ENCODE measurements at regions not wholly inside any gene's neighbourhood (a gene's known extent, or its start where the extent isn't known, plus 50 kb on each side); places are given as distances from the start of the nearest gene placed in this dataset.

DNA sequence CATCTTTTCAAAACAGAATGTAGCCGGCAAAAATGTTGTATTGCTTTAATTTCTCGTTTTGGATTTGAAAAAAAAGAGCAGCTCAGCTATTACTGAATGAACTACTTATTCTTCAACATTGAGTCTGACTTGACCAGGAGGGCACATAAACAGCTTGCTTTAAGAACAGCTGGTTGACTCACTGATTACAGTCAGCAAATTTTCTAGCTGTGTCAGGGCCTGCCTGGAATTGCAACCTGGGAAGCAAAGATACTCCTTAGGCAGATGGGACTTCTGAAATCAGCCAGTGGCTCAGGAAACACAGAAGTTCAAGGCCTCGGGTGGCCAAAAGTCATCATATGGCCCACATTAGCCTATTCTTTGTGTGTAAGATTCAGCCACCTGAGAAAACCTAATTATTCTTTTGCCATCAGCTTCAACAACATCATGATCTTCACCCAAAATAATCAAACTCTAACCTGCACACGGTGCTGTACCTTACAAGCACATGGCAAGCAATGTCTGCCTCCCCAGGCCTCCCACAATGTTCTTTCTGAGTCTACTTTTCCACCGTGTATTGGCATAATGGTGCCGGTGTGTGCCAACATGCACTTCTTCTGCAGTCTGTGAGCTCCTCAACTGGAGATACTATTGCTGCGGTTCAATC, 307.2 kb downstream of the HHIPL2 start:
- DNase-seq (ENCODE audit: low spot score), result peak; percentile 27
- Histone ChIP-seq H3K27me3 (no peaks in the 10 kb centered on the region), H3K4me3 (no peak overlapping the region), H3K4me2 (no peak overlapping the region), H3K36me3 (replicated peaks; ENCODE audit: insufficient read depth, low read depth) (no peaks in the 10 kb centered on the region), H3K27ac (no peak overlapping the region), H3K9me3 (ENCODE audit: low read depth) (no peaks in the 10 kb centered on the region), H3K79me2 (no peaks in the 10 kb centered on the region), H2AFZ (no peak overlapping the region), H3K9me2 (replicated peaks; ENCODE audit: insufficient read depth) (no peaks in the 10 kb centered on the region), H4K20me1 (ENCODE audit: insufficient read depth, poor library complexity, severe bottlenecking) (no peaks in the 10 kb centered on the region), H3K4me1 (ENCODE audit: insufficient read depth) (no peaks in the 10 kb centered on the region)
- TF ChIP-seq, protein P1, sequence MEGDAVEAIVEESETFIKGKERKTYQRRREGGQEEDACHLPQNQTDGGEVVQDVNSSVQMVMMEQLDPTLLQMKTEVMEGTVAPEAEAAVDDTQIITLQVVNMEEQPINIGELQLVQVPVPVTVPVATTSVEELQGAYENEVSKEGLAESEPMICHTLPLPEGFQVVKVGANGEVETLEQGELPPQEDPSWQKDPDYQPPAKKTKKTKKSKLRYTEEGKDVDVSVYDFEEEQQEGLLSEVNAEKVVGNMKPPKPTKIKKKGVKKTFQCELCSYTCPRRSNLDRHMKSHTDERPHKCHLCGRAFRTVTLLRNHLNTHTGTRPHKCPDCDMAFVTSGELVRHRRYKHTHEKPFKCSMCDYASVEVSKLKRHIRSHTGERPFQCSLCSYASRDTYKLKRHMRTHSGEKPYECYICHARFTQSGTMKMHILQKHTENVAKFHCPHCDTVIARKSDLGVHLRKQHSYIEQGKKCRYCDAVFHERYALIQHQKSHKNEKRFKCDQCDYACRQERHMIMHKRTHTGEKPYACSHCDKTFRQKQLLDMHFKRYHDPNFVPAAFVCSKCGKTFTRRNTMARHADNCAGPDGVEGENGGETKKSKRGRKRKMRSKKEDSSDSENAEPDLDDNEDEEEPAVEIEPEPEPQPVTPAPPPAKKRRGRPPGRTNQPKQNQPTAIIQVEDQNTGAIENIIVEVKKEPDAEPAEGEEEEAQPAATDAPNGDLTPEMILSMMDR (IDR thresholded peaks at IDR 0.05; ENCODE audit: poor library complexity), result no peak
- TF ChIP-seq EZH2phosphoT487 (IDR thresholded peaks at IDR 0.05; ENCODE audit: low read depth, severe bottlenecking, unreplicated experiment) (no peak), EZH2 (IDR thresholded peaks at IDR 0.05; ENCODE audit: borderline replicate concordance) (no peak)
- 85% methylated on average over 7 of the region's 7 CpGs for WGBS (ENCODE audit: low lambda C conversion rate, missing lambda C conversion rate)

DNA sequence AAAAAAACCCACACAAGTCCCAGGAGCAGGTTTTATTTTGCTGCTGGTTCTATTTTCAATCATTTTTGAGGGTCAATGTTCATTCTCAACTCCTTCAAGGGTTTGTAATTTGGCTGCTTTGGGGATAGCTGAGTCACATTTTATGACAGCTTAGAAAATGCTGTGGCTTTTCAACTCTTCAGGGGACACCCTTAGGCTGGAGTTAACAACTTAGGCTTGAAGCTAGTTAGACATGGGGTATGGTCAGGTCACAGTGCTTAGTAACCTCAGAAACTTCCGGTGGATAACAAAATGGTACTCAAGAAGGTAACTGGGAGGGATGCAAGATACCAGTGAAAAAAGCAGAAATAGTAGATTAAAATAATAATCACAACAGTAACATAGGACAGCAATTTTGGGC, 308.8 kb downstream of the HHIPL2 start:
- Histone ChIP-seq H3K4me3 (no peak overlapping the region), H3K4me2 (no peak overlapping the region), H2AFZ (no peak overlapping the region), H3K9me2 (replicated peaks; ENCODE audit: insufficient read depth) (no peaks in the 10 kb centered on the region), H4K20me1 (ENCODE audit: insufficient read depth, poor library complexity, severe bottlenecking) (no peaks in the 10 kb centered on the region), H3K79me2 (no peaks in the 10 kb centered on the region), H3K36me3 (replicated peaks; ENCODE audit: insufficient read depth, low read depth) (no peaks in the 10 kb centered on the region), H3K27ac (no peak overlapping the region), H3K9me3 (ENCODE audit: low read depth) (no peaks in the 10 kb centered on the region), H3K27me3 (no peaks in the 10 kb centered on the region), H3K4me1 (ENCODE audit: insufficient read depth) (no peaks in the 10 kb centered on the region)
- 87% methylated on average over 1 of the region's 1 CpG for WGBS (ENCODE audit: low lambda C conversion rate, missing lambda C conversion rate)
- DNase-seq (ENCODE audit: low spot score), result no peak
- TF ChIP-seq, protein P1 (IDR thresholded peaks at IDR 0.05; ENCODE audit: poor library complexity), result no peak
- TF ChIP-seq EZH2 (IDR thresholded peaks at IDR 0.05; ENCODE audit: borderline replicate concordance) (no peak), EZH2phosphoT487 (IDR thresholded peaks at IDR 0.05; ENCODE audit: low read depth, severe bottlenecking, unreplicated experiment) (no peak)

DNA sequence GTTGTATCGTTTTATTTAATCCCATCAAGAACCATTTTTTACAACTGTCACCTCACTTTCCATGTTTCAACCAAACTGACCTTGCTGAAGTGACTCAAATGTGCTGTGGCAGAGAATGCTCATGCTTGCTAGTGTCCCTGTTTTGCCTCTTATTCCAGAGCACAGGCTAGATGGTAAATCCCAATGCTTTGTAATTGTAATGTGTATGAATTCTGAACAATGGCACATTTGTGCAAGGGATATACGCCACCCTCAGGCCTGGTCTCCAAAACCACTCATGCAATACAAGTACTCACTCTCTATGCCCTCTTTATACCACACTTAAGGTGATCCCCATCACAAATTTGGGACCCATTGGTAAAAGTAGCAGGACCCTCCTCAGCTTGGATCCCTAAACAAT, 313.6 kb downstream of the HHIPL2 start:
- Histone ChIP-seq H3K36me3 (replicated peaks; ENCODE audit: insufficient read depth, low read depth) (no peaks in the 10 kb centered on the region), H3K27me3 (no peaks in the 10 kb centered on the region), H3K4me3 (no peak overlapping the region), H4K20me1 (ENCODE audit: insufficient read depth, poor library complexity, severe bottlenecking) (no peaks in the 10 kb centered on the region), H2AFZ (no peak overlapping the region), H3K79me2 (no peaks in the 10 kb centered on the region), H3K9me3 (ENCODE audit: low read depth) (no peaks in the 10 kb centered on the region), H3K27ac (no peak overlapping the region), H3K4me2 (no peak overlapping the region), H3K9me2 (replicated peaks; ENCODE audit: insufficient read depth) (no peaks in the 10 kb centered on the region), H3K4me1 (ENCODE audit: insufficient read depth) (no peaks in the 10 kb centered on the region)
- DNase-seq (ENCODE audit: low spot score), result no peak
- 84% methylated on average over 2 of the region's 2 CpGs for WGBS (ENCODE audit: low lambda C conversion rate, missing lambda C conversion rate)
- TF ChIP-seq EZH2 (IDR thresholded peaks at IDR 0.05; ENCODE audit: borderline replicate concordance), result no peak

DNA sequence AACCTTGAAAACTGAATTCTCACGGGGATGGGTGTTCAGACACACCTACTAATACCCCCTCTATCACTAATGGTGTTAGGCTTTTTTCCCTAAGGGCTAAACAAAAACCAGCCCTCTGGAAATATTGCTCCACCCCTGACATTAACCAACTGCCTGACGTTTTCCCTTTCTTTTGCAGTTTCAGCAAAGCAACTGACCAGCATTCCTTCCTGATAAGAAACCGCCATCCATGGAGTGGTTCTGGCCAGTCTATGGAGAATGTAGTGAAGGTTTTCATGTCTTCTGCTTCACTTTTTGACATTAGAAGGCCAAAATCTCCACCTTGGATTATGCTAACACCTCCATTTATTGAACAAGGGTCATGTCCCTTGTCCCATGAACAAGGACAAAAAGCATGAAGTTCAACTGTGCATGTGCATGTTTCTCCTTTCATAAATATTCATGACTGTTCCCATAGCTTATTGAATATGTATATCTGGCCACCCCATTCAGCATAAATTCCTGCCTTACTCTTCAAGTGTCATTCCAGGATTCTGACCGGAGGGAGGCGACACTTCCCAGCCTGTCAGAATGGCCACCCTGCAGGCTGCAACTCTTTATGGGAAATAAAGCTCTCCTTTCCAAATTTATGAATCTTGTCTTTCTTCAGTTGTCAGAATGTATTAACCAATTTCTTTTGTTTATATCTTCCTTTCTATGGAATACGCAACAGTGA, 314.3 kb downstream of the HHIPL2 start:
- TF ChIP-seq, protein P1 (IDR thresholded peaks at IDR 0.05; ENCODE audit: poor library complexity), result no peak
- H3K4me3 ChIP-seq, result no peak overlapping the region
- H3K79me2 ChIP-seq, result no peaks in the 10 kb centered on the region
- H4K20me1 ChIP-seq (ENCODE audit: insufficient read depth, poor library complexity, severe bottlenecking), result no peaks in the 10 kb centered on the region
- no peaks in the 10 kb centered on the region for H3K4me1 ChIP-seq (ENCODE audit: insufficient read depth)
- no peak overlapping the region for H3K27ac ChIP-seq
- 46% methylated on average over 6 of the region's 6 CpGs for WGBS (ENCODE audit: low lambda C conversion rate, missing lambda C conversion rate)
- H3K36me3 ChIP-seq (replicated peaks; ENCODE audit: insufficient read depth, low read depth), result no peaks in the 10 kb centered on the region
- DNase-seq (ENCODE audit: low spot score), result peak; percentile 34
- H2AFZ ChIP-seq, result no peak overlapping the region
- H3K4me2 ChIP-seq, result no peak overlapping the region
- no peaks in the 10 kb centered on the region for H3K9me3 ChIP-seq (ENCODE audit: low read depth)
- H3K9me2 ChIP-seq (replicated peaks; ENCODE audit: insufficient read depth), result no peaks in the 10 kb centered on the region
- H3K27me3 ChIP-seq, result no peaks in the 10 kb centered on the region

All from hepatocyte (in vitro differentiated cells).